IPS-20b (cell line): ENCODE measurements at regions not wholly inside any gene's neighbourhood (a gene's known extent, or its start where the extent isn't known, plus 50 kb on each side); places are given as distances from the start of the nearest gene placed in this dataset.

ENCODE experiments used
- H3K27ac ChIP-seq: one replicate; pipeline ENCODE4 v1.5.1; 2013; ENCODE audit warnings: low read length
- H3K27me3 ChIP-seq: 2 replicates; pipeline ENCODE4 v1.6.1; 2013; ENCODE audit warnings: mild to moderate bottlenecking, low read length, inconsistent platforms; ENCODE audit not compliant: insufficient read depth
- H3K36me3 ChIP-seq: 2 replicates; pipeline ENCODE4 v1.6.1; 2013; ENCODE audit warnings: low read depth, mild to moderate bottlenecking, inconsistent platforms, low read length, moderate library complexity; ENCODE audit not compliant: insufficient read depth
- H3K4me1 ChIP-seq: 2 replicates; pipeline ENCODE4 v1.6.1; 2013; ENCODE audit warnings: mild to moderate bottlenecking, control low read depth, inconsistent platforms, low read length, moderate library complexity; ENCODE audit not compliant: insufficient read depth
- H3K4me3 ChIP-seq: 2 replicates; pipeline ENCODE4 v1.5.1; 2013; ENCODE audit warnings: mild to moderate bottlenecking, low read length, inconsistent platforms
- H3K9ac ChIP-seq: 2 replicates; pipeline ENCODE4 v1.6.1; 2013; ENCODE audit warnings: low read depth, mild to moderate bottlenecking, inconsistent platforms, low read length, moderate library complexity
- H3K9me3 ChIP-seq: 2 replicates; pipeline ENCODE4 v1.6.1; 2013; ENCODE audit warnings: mild to moderate bottlenecking, low read depth, low read length, inconsistent platforms; ENCODE audit not compliant: insufficient read depth

GRCh38 chr13:99867535-99868257, 103.9 kb downstream of the ZIC5 start:
- no peaks in the 10 kb centered on the region for H3K27me3 ChIP-seq
- peaks cover 49% of the 10 kb centered on the region for H3K4me1 ChIP-seq
- no peak overlapping the region for H3K4me3 ChIP-seq
- H3K9me3 ChIP-seq: no peaks in the 10 kb centered on the region
- H3K27ac ChIP-seq: no peak overlapping the region
- no peaks in the 10 kb centered on the region for H3K36me3 ChIP-seq
- no peak overlapping the region for H3K9ac ChIP-seq

GRCh38 chr13:99866781-99867180, 104.8 kb downstream of the ZIC5 start:
- Histone ChIP-seq H3K4me1 (peaks cover 58% of the 10 kb centered on the region), H3K9ac (no peak overlapping the region), H3K27me3 (no peaks in the 10 kb centered on the region), H3K36me3 (no peaks in the 10 kb centered on the region), H3K4me3 (no peak overlapping the region), H3K27ac (no peak overlapping the region), H3K9me3 (no peaks in the 10 kb centered on the region)

GRCh38 chr13:99865420-99865930, 106.1 kb downstream of the ZIC5 start:
- Histone ChIP-seq H3K4me1 (peaks cover 60% of the 10 kb centered on the region), H3K9ac (no peak overlapping the region), H3K36me3 (no peaks in the 10 kb centered on the region), H3K4me3 (no peak overlapping the region), H3K27ac (no peak overlapping the region), H3K27me3 (no peaks in the 10 kb centered on the region), H3K9me3 (no peaks in the 10 kb centered on the region)

- Histone ChIP-seq H3K27ac (no peak overlapping the region), H3K4me3 (no peak overlapping the region), H3K9ac (no peak overlapping the region), H3K9me3 (no peaks in the 10 kb centered on the region), H3K4me1 (peaks cover 59% of the 10 kb centered on the region), H3K27me3 (no peaks in the 10 kb centered on the region), H3K36me3 (no peaks in the 10 kb centered on the region)
Observed at GRCh38 chr13:99864627-99864990, 107.0 kb downstream of the ZIC5 start.

GRCh38 chr13:99863789-99864626, 107.6 kb downstream of the ZIC5 start:
- Histone ChIP-seq H3K9me3 (no peaks in the 10 kb centered on the region), H3K4me1 (peaks cover 62% of the 10 kb centered on the region), H3K27ac (no peak overlapping the region), H3K9ac (peak overlapping the region; percentile 25; the same call in 1 of the 2 replicates), H3K4me3 (no peak overlapping the region), H3K36me3 (no peaks in the 10 kb centered on the region), H3K27me3 (no peaks in the 10 kb centered on the region)

- H3K4me3 ChIP-seq: no peak overlapping the region
- H3K9me3 ChIP-seq: no peaks in the 10 kb centered on the region
- no peaks in the 10 kb centered on the region for H3K27me3 ChIP-seq
- no peaks in the 10 kb centered on the region for H3K36me3 ChIP-seq
- H3K9ac ChIP-seq: no peak overlapping the region; the same call in 1 of the 2 replicates
- peaks cover 71% of the 10 kb centered on the region for H3K4me1 ChIP-seq
- no peak overlapping the region for H3K27ac ChIP-seq
Observed at GRCh38 chr13:99862244-99862643, 109.3 kb downstream of the ZIC5 start.

GRCh38 chr13:99861771-99862170, 109.8 kb downstream of the ZIC5 start:
- Histone ChIP-seq H3K9me3 (no peaks in the 10 kb centered on the region), H3K9ac (no peak overlapping the region), H3K27ac (no peak overlapping the region), H3K4me1 (peaks cover 71% of the 10 kb centered on the region), H3K4me3 (no peak overlapping the region), H3K27me3 (no peaks in the 10 kb centered on the region), H3K36me3 (no peaks in the 10 kb centered on the region)

GRCh38 chr13:99860745-99861144, 110.8 kb downstream of the ZIC5 start:
- no peak overlapping the region for H3K27ac ChIP-seq
- peaks cover 71% of the 10 kb centered on the region for H3K4me1 ChIP-seq
- H3K9me3 ChIP-seq: no peaks in the 10 kb centered on the region
- no peaks in the 10 kb centered on the region for H3K36me3 ChIP-seq
- no peak overlapping the region for H3K4me3 ChIP-seq
- no peaks in the 10 kb centered on the region for H3K27me3 ChIP-seq
- peak overlapping the region; percentile 10; the same call in 1 of the 2 replicates for H3K9ac ChIP-seq

- no peak overlapping the region for H3K27ac ChIP-seq
Observed at GRCh38 chr13:99859178-99860177, 112.1 kb downstream of the ZIC5 start.

GRCh38 chr13:99857738-99858137, 113.8 kb downstream of the ZIC5 start:
- H3K4me3 ChIP-seq: no peak overlapping the region
- no peaks in the 10 kb centered on the region for H3K27me3 ChIP-seq
- no peaks in the 10 kb centered on the region for H3K9me3 ChIP-seq
- no peaks in the 10 kb centered on the region for H3K36me3 ChIP-seq
- peaks cover 59% of the 10 kb centered on the region; the same call in 1 of the 2 replicates for H3K4me1 ChIP-seq
- no peak overlapping the region for H3K27ac ChIP-seq
- no peak overlapping the region for H3K9ac ChIP-seq

More at GRCh38 chr13:99859178-99860177, 112.1 kb downstream of the ZIC5 start:
- Histone ChIP-seq H3K4me3 (no peak overlapping the region), H3K9ac (peak overlapping the region; percentile 3; the same call in 1 of the 2 replicates), H3K4me1 (peaks cover 60% of the 10 kb centered on the region; the same call in 1 of the 2 replicates), H3K9me3 (no peaks in the 10 kb centered on the region), H3K27me3 (no peaks in the 10 kb centered on the region), H3K36me3 (no peaks in the 10 kb centered on the region)
